WTC11 (cell line): ENCODE measurements at regions not wholly inside any gene's neighbourhood (a gene's known extent, or its start where the extent isn't known, plus 50 kb on each side); places are given as distances from the start of the nearest gene placed in this dataset.

Experiments
- ATAC-seq: fragments of 200-7000 bp; cut with Tn5 transposase; 2 replicates; pipeline ENCODE4 v1.10.0; 2021; ENCODE audit warnings: mild to moderate bottlenecking, moderate library complexity
- CTCF ChIA-PET: fragments of 300-600 bp; sonication (Branson Sonifier 250); formaldehyde crosslinking; loops from one replicate; lab custom pipeline; 2021; ENCODE audit warnings: antibody characterized with exemption; lab: Charles Lee
- POLR2A ChIA-PET: fragments of 350-600 bp; sonication (Branson Sonifier 250); formaldehyde crosslinking; loops from one replicate; lab custom pipeline; 2021; ENCODE audit warnings: antibody characterized with exemption; lab: Charles Lee
- DNase-seq: peaks from one replicate; pipeline ENCODE4 v3.0.0; 2021; ENCODE audit warnings: low spot score
- H3K27ac Mint-ChIP-seq: 2 replicates; pipeline ENCODE4 v1.8.0; 2021; ENCODE audit warnings: mixed read lengths
- H3K27me3 Mint-ChIP-seq: 2 replicates; pipeline ENCODE4 v1.8.0; 2021; ENCODE audit warnings: low read depth, mild to moderate bottlenecking, moderate library complexity, mixed read lengths
- H3K36me3 Mint-ChIP-seq: 2 replicates; pipeline ENCODE4 v1.8.0; 2021; ENCODE audit warnings: mixed read lengths
- H3K4me1 Mint-ChIP-seq: 2 replicates; pipeline ENCODE4 v1.8.0; 2022; ENCODE audit warnings: mixed read lengths
- H3K4me3 Mint-ChIP-seq: 2 replicates; pipeline ENCODE4 v1.8.0; 2021; ENCODE audit warnings: mild to moderate bottlenecking, moderate library complexity, mixed read lengths
- H3K9me3 Mint-ChIP-seq: 2 replicates; pipeline ENCODE4 v1.8.0; 2021; ENCODE audit warnings: mixed read lengths
- ATF1 ChIP-seq: sonication (generic); formaldehyde crosslinking; IDR thresholded peaks from 2 replicates; pipeline ENCODE4 v1.8.1; 2023; ENCODE audit warnings: mild to moderate bottlenecking, moderate library complexity, missing genetic modification reagents
- FOXK1 ChIP-seq: sonication (generic); formaldehyde crosslinking; IDR thresholded peaks from 2 replicates; pipeline ENCODE4 v1.8.0; 2022; ENCODE audit warnings: mild to moderate bottlenecking, moderate library complexity, missing genetic modification reagents
- FOXP1 ChIP-seq: sonication (generic); formaldehyde crosslinking; IDR thresholded peaks from 2 replicates; pipeline ENCODE4 v1.8.0; 2022; ENCODE audit warnings: missing genetic modification reagents, mild to moderate bottlenecking, moderate library complexity, borderline replicate concordance
- GRHL2 ChIP-seq: fragments of 250-450 bp; sonication (Bioruptor Pico); IDR thresholded peaks from 2 replicates; pipeline ENCODE4 v1.8.0; 2022; ENCODE audit warnings: mild to moderate bottlenecking, moderate library complexity; ENCODE audit not compliant: insufficient replicate concordance, severe bottlenecking
- HMGA2 ChIP-seq: fragments of 250-450 bp; sonication (Bioruptor Pico); IDR thresholded peaks from 2 replicates; pipeline ENCODE4 v1.4.0; 2021; ENCODE audit warnings: mild to moderate bottlenecking, moderate library complexity
- IRF1 ChIP-seq: sonication (generic); formaldehyde crosslinking; IDR thresholded peaks from 2 replicates; pipeline ENCODE4 v1.8.0; 2023; ENCODE audit warnings: missing genetic modification reagents
- NR3C1 ChIP-seq: sonication (generic); formaldehyde crosslinking; conservative IDR thresholded peaks from 2 replicates; pipeline ENCODE4 v1.8.1; 2023; ENCODE audit warnings: low read depth, mild to moderate bottlenecking, missing genetic modification reagents
- OVOL2 ChIP-seq: fragments of 250-450 bp; sonication (Bioruptor Pico); IDR thresholded peaks from 2 replicates; pipeline ENCODE4 v1.9.0; 2021; ENCODE audit warnings: mild to moderate bottlenecking, borderline replicate concordance
- TEAD1 ChIP-seq: sonication (generic); formaldehyde crosslinking; IDR thresholded peaks from 2 replicates; pipeline ENCODE4 v1.8.0; 2022; ENCODE audit warnings: mild to moderate bottlenecking, missing genetic modification reagents
- ZNF121 ChIP-seq: sonication (generic); formaldehyde crosslinking; IDR thresholded peaks from 2 replicates; pipeline ENCODE4 v1.8.0; 2023; ENCODE audit warnings: missing genetic modification reagents
- ZNF232 ChIP-seq: sonication (generic); formaldehyde crosslinking; IDR thresholded peaks from 2 replicates; pipeline ENCODE4 v1.8.0; 2022; ENCODE audit warnings: mild to moderate bottlenecking, missing genetic modification reagents
- ZNF317 ChIP-seq: sonication (generic); formaldehyde crosslinking; IDR thresholded peaks from 2 replicates; pipeline ENCODE4 v1.8.1; 2023; ENCODE audit warnings: low read depth, mild to moderate bottlenecking, moderate library complexity, missing genetic modification reagents, borderline replicate concordance
- ZNF396 ChIP-seq: fragments of 250-450 bp; sonication (Bioruptor Pico); IDR thresholded peaks from 2 replicates; pipeline ENCODE4 v1.8.0; 2021; ENCODE audit warnings: mild to moderate bottlenecking, moderate library complexity, borderline replicate concordance
- ZNF416 ChIP-seq: fragments of 250-450 bp; sonication (Bioruptor Pico); IDR thresholded peaks from 2 replicates; pipeline ENCODE4 v1.9.0; 2021; ENCODE audit warnings: mild to moderate bottlenecking, inconsistent platforms
- ZNF671 ChIP-seq: fragments of 250-450 bp; sonication (Bioruptor Pico); IDR thresholded peaks from 2 replicates; pipeline ENCODE4 v1.8.0; 2021; ENCODE audit warnings: mild to moderate bottlenecking
- TF ChIP-seq, protein P1 (sequence below): sonication (generic); formaldehyde crosslinking; IDR thresholded peaks from 2 replicates; pipeline ENCODE4 v1.8.1; 2023; ENCODE audit warnings: mild to moderate bottlenecking, missing genetic modification reagents, moderate library complexity
- TF ChIP-seq, protein P2 (sequence below): sonication (generic); formaldehyde crosslinking; IDR thresholded peaks from 2 replicates; pipeline ENCODE4 v1.8.1; 2023; ENCODE audit warnings: mild to moderate bottlenecking, missing genetic modification reagents
- TF ChIP-seq, protein P3 (sequence below): sonication (generic); formaldehyde crosslinking; IDR thresholded peaks from 2 replicates; pipeline ENCODE4 v1.8.0; 2022; ENCODE audit warnings: mild to moderate bottlenecking, missing genetic modification reagents
- TF ChIP-seq, protein P4 (sequence below): sonication (generic); formaldehyde crosslinking; IDR thresholded peaks from 2 replicates; pipeline ENCODE4 v1.8.1; 2022; ENCODE audit warnings: low read depth, missing genetic modification reagents, borderline replicate concordance
- TF ChIP-seq, protein P5 (sequence below): fragments of 250-450 bp; sonication (Bioruptor Pico); IDR thresholded peaks from 2 replicates; pipeline ENCODE4 v1.9.0; 2021; ENCODE audit warnings: mild to moderate bottlenecking, borderline replicate concordance

- no peak for DNase-seq
- ChIA-PET CTCF (no interaction called here), POLR2A (no interaction called here)
- ATAC-seq, result no peak
- H3K4me3 Mint-ChIP-seq, result no peak overlapping the region
- no peaks in the 10 kb centered on the region for H3K4me1 Mint-ChIP-seq
- peaks cover 14% of the 10 kb centered on the region for H3K9me3 Mint-ChIP-seq
- H3K27ac Mint-ChIP-seq, result no peak overlapping the region
- H3K36me3 Mint-ChIP-seq, result no peaks in the 10 kb centered on the region
- H3K27me3 Mint-ChIP-seq, result no peaks in the 10 kb centered on the region
- no peak for TF ChIP-seq FOXP1
- no peak for TF ChIP-seq NR3C1
- TF ChIP-seq ZNF232 (CRISPR knock-in tag), result no peak
- no peak for TF ChIP-seq TEAD1 (CRISPR knock-in tag)
- TF ChIP-seq, protein P1, sequence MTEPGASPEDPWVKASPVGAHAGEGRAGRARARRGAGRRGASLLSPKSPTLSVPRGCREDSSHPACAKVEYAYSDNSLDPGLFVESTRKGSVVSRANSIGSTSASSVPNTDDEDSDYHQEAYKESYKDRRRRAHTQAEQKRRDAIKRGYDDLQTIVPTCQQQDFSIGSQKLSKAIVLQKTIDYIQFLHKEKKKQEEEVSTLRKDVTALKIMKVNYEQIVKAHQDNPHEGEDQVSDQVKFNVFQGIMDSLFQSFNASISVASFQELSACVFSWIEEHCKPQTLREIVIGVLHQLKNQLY (CRISPR knock-in tag), result no peak
Measured at GRCh38 chr4:45578874-45579273, 545.0 kb downstream of the GABRG1 start.

GRCh38 chr4:45576275-45576674, 547.6 kb downstream of the GABRG1 start:
- Mint-ChIP-seq H3K27me3 (no peaks in the 10 kb centered on the region), H3K36me3 (no peaks in the 10 kb centered on the region), H3K9me3 (peaks cover 18% of the 10 kb centered on the region), H3K27ac (no peak overlapping the region), H3K4me1 (no peaks in the 10 kb centered on the region), H3K4me3 (no peak overlapping the region)
- POLR2A ChIA-PET, result no interaction called here
- no peak for DNase-seq
- no peak for ATAC-seq
- CTCF ChIA-PET, result no interaction called here
- no peak for TF ChIP-seq ZNF232 (CRISPR knock-in tag)
- no peak for TF ChIP-seq ZNF121 (CRISPR knock-in tag)
- TF ChIP-seq ZNF396 (CRISPR knock-in tag), result no peak
- TF ChIP-seq, all 79 proteins: peak for 0

DNA sequence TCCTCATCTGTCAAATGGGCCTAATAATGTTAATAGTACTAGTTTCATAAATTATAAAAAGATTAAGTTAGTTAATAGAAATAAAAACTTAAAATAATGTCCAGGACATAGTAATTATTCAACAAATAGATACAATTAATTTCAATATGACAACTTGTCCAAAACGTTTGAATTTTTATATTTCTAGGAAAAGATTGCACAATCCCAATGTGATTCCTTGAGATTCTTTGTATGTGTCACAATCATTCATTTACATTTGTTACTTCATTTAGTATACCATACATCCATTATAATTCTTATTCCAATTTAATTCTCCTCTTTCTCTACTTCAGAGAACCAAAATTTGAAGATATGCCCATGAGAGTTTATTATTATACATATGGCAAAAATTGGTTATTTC, 554.2 kb downstream of the GABRG1 start:
- Mint-ChIP-seq H3K27me3 (no peaks in the 10 kb centered on the region), H3K4me1 (no peaks in the 10 kb centered on the region), H3K4me3 (no peak overlapping the region), H3K36me3 (peaks cover 5% of the 10 kb centered on the region; the same call in 1 of the 2 replicates), H3K9me3 (peaks cover 12% of the 10 kb centered on the region), H3K27ac (no peak overlapping the region)
- CTCF ChIA-PET, result no interaction called here
- no peak for ATAC-seq
- TF ChIP-seq IRF1 (CRISPR knock-in tag) (no peak), HMGA2 (no peak), ZNF671 (CRISPR knock-in tag) (no peak), GRHL2 (CRISPR knock-in tag) (no peak)
- TF ChIP-seq, protein P2, sequence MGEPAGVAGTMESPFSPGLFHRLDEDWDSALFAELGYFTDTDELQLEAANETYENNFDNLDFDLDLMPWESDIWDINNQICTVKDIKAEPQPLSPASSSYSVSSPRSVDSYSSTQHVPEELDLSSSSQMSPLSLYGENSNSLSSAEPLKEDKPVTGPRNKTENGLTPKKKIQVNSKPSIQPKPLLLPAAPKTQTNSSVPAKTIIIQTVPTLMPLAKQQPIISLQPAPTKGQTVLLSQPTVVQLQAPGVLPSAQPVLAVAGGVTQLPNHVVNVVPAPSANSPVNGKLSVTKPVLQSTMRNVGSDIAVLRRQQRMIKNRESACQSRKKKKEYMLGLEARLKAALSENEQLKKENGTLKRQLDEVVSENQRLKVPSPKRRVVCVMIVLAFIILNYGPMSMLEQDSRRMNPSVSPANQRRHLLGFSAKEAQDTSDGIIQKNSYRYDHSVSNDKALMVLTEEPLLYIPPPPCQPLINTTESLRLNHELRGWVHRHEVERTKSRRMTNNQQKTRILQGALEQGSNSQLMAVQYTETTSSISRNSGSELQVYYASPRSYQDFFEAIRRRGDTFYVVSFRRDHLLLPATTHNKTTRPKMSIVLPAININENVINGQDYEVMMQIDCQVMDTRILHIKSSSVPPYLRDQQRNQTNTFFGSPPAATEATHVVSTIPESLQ, result no peak
- POLR2A ChIA-PET, result no interaction called here
- no peak for DNase-seq

DNA sequence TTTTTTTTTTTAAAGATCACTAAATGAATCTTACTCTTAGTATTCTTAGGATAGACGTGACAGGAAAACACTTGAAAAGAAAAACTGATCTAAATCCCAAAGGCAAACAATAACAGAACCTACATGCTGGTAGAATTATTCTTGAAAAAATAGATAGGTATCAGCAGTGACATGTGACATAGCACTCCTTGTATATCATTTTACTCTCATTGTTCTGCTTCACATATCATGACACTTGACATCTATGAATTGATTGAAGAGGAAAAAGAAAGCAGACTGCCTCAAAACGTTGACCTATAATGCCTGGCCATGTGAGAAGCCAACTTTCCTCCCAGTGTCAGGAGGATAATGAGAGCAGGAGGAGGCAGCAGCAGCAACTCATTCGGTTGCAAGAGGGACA, 555.2 kb downstream of the GABRG1 start:
- Mint-ChIP-seq H3K4me1 (no peaks in the 10 kb centered on the region), H3K27me3 (no peaks in the 10 kb centered on the region), H3K36me3 (peaks cover 5% of the 10 kb centered on the region; the same call in 1 of the 2 replicates), H3K4me3 (no peak overlapping the region), H3K27ac (no peak overlapping the region), H3K9me3 (peaks cover 10% of the 10 kb centered on the region)
- ChIA-PET CTCF (no interaction called here), POLR2A (no interaction called here)
- no peak for DNase-seq
- TF ChIP-seq, protein P3, sequence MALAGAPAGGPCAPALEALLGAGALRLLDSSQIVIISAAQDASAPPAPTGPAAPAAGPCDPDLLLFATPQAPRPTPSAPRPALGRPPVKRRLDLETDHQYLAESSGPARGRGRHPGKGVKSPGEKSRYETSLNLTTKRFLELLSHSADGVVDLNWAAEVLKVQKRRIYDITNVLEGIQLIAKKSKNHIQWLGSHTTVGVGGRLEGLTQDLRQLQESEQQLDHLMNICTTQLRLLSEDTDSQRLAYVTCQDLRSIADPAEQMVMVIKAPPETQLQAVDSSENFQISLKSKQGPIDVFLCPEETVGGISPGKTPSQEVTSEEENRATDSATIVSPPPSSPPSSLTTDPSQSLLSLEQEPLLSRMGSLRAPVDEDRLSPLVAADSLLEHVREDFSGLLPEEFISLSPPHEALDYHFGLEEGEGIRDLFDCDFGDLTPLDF (CRISPR knock-in tag), result no peak
- TF ChIP-seq OVOL2 (CRISPR knock-in tag), result no peak
- no peak for TF ChIP-seq ZNF416 (CRISPR knock-in tag)
- no peak for TF ChIP-seq FOXK1 (CRISPR knock-in tag)
- TF ChIP-seq ATF1, result no peak
- no peak for TF ChIP-seq ZNF317 (CRISPR knock-in tag)
- TF ChIP-seq ZNF232 (CRISPR knock-in tag), result no peak
- TF ChIP-seq, protein P4, sequence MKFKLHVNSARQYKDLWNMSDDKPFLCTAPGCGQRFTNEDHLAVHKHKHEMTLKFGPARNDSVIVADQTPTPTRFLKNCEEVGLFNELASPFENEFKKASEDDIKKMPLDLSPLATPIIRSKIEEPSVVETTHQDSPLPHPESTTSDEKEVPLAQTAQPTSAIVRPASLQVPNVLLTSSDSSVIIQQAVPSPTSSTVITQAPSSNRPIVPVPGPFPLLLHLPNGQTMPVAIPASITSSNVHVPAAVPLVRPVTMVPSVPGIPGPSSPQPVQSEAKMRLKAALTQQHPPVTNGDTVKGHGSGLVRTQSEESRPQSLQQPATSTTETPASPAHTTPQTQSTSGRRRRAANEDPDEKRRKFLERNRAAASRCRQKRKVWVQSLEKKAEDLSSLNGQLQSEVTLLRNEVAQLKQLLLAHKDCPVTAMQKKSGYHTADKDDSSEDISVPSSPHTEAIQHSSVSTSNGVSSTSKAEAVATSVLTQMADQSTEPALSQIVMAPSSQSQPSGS, result no peak
- TF ChIP-seq, protein P5, sequence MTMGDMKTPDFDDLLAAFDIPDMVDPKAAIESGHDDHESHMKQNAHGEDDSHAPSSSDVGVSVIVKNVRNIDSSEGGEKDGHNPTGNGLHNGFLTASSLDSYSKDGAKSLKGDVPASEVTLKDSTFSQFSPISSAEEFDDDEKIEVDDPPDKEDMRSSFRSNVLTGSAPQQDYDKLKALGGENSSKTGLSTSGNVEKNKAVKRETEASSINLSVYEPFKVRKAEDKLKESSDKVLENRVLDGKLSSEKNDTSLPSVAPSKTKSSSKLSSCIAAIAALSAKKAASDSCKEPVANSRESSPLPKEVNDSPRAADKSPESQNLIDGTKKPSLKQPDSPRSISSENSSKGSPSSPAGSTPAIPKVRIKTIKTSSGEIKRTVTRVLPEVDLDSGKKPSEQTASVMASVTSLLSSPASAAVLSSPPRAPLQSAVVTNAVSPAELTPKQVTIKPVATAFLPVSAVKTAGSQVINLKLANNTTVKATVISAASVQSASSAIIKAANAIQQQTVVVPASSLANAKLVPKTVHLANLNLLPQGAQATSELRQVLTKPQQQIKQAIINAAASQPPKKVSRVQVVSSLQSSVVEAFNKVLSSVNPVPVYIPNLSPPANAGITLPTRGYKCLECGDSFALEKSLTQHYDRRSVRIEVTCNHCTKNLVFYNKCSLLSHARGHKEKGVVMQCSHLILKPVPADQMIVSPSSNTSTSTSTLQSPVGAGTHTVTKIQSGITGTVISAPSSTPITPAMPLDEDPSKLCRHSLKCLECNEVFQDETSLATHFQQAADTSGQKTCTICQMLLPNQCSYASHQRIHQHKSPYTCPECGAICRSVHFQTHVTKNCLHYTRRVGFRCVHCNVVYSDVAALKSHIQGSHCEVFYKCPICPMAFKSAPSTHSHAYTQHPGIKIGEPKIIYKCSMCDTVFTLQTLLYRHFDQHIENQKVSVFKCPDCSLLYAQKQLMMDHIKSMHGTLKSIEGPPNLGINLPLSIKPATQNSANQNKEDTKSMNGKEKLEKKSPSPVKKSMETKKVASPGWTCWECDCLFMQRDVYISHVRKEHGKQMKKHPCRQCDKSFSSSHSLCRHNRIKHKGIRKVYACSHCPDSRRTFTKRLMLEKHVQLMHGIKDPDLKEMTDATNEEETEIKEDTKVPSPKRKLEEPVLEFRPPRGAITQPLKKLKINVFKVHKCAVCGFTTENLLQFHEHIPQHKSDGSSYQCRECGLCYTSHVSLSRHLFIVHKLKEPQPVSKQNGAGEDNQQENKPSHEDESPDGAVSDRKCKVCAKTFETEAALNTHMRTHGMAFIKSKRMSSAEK, result no peak
- no peak for ATAC-seq
